Daoy (cell line): ENCODE measurements at regions not wholly inside any gene's neighbourhood (a gene's known extent, or its start where the extent isn't known, plus 50 kb on each side); places are given as distances from the start of the nearest gene placed in this dataset.
A peak's percentile ranks its signal among the peaks of the same experiment; 100 is the strongest.

Source experiments
- DNase-seq: peaks from one replicate; pipeline ENCODE4 v3.0.0-alpha.2; 2015; ENCODE audit warnings: low read depth

DNA sequence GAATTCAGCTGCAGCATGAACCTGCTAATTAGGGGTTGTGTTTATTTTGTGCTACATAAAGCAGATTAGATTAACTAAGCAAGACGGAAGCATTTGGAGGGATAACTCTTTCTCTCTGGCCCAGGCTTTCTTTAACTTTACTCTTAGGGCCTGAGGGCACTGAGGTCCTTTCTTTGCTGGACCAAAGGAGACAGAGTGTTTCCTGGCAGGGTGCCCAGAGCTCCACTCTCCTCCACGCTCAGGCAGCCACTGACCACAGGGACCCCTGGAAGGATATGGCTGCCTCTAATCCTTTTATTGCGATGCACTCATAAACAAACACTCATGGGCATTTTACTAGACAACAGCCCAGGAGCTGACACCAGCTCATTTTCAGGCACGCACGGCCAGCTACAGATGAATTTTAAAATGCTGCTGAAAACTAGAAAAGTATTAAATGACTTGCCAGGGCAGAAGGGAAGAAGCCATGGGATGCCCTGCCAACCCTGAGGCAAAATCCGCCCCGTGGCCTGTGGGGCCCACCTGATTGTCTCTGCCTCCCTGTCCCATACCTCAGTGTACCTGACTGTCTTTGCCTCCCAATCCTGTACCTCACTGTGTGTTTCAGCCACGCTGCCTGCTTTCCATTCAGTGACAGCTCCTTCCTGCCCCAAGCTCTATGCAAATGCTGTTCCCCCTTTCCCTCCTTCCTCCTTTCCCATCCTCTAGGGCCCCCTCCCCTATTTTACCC lies 192.6 kb upstream of the NAV2 start:
- DNase-seq, result no peak

DNA sequence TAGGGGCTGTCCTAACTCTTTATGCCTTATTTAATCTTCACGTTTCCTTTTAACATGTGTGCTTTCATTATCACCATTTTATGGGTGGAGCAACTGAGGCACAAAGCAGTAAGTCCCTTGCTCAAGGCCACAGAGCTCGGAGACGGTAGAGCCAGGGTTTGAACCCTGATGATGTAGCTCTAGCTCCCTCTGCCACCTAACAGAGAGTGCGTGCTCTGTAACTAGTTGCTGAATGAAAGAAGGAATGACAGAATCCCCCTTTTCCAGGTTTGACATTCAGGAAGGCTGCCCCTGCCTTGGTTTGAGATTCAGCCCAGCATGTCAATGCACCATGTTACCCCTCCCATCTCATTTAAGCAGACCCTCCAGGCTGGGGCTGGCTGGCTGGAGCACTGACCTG lies 193.3 kb upstream of the NAV2 start:
- no peak for DNase-seq

DNA sequence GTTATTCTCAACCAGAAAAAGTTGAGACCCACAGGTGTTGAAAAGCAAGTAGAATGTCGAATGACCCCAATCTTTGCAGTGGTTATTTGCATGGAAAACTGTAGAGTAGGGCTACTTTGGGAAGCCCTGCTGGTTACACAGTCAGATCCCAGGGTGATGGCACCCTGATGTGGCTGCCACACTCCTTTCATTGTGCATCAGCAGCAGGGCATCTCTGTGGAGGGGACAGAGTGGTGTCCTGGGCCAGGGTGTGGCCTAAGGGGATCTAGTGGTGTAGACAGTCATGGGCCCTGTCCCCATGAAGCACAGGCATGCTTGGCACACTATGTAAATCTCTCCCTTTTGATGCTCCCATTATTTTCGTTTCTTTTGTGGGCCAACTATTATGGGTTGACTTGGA lies 199.4 kb upstream of the NAV2 start:
- no peak for DNase-seq

DNA sequence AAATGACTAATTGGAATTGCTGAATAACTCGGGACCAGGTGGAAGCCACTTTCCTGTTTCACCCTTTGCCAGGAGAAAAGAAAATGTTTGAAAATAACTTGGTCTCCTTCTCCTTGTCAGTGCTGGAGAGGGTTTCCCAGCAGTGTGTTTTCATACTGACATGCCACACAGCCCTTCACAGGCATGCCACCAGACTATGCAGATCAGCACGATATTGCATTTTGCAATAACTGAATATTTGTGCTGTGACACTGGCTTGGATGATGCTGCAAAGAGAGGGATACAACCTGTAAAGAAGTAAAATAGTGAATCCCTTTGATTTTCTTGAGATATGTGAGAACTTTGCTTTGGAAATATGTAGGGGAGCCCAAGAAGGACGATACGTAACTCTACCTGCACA lies 200.0 kb upstream of the NAV2 start:
- DNase-seq, result no peak

DNA sequence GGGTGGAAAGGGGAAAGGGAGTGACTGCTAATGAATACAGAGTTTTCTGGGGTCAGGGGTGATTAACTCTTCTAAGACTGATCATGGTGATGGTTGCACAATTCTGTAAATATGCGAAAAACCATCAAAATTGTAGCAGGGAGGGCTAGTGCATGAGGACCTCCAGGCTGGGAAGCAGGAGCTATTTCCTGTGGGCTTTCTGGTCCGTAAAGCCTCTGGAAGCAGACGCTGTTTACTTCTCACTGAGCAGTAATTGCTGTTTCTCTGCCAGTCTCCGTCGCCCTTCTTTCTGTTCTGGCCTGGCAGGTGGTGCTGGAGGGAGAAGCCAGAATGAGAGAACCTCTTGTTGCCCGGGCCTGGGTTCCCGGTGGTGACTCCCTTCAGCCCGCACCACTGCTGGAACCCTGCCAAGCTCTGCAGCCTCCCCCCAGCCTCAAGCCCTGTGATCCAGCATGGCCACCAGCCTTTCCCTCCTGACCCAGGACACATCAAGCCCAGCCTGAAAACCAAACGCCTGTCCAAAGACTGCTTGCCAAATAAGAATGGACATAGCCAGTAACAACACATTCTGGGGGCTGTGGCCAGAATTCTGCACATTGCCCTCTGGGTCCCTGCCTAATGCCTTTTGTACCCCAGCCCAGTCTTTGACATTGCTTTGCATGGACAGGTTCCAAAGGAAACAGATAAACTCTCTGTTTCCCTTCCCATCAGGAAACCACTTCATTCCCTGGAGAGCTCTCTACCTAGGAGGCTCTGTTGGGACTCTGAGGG lies 201.0 kb upstream of the NAV2 start:
- peak; percentile 19 for DNase-seq

DNA sequence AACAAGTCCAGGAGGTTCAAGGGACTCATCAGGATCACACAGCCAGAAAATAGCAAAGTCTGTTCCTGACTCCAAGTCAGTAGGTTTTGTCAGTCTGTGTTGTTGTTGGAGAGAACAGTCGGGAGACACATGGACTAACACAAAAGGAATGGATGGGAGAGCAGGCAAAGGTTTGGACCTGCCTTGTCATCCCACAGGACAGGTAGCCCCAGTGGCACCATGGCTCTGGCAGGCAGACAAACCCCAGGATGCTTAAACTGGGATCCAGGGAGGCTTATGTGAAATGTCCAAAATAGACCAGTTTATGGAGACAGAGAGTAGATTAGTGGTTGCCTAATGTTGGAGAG lies 201.6 kb upstream of the NAV2 start:
- no peak for DNase-seq

DNA sequence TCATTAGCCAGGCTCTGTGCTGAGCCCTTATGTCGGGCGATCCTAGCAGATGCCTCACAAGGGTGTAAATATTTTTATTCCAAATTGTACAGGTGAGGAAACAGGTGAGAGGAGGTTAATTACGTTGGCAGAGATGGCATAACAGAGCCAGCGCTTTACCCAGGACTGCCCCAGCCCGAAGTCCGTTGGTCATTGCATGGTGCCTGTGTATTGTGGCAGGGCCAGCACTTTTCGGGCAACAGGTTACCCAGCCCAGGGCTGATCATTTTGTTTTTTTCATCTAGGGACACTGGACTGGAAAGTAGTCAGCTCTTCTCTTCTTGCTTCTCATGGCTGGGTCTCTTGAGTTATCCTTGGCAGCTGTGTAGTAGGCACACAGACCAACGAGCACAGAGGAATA lies 202.2 kb upstream of the NAV2 start:
- DNase-seq, result no peak

DNA sequence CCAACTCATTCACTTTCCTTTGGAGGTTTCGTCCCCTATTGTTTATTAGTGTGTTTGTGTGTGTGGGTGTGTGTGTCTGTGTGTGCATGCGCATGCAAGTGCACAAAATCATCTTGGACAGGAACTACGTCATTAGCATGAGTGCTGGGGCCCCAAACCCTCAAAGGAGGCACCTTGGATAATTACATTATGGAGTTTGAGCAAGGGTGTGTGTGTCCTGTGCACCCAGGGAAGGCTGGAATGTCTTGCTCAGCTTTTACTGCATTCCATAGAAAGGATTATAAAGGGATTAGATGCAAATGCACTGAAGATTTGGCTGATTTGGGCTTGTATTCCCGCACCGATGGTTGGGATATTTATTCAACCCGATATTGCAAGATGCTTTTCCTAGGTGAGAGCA lies 203.4 kb upstream of the NAV2 start:
- no peak for DNase-seq

DNA sequence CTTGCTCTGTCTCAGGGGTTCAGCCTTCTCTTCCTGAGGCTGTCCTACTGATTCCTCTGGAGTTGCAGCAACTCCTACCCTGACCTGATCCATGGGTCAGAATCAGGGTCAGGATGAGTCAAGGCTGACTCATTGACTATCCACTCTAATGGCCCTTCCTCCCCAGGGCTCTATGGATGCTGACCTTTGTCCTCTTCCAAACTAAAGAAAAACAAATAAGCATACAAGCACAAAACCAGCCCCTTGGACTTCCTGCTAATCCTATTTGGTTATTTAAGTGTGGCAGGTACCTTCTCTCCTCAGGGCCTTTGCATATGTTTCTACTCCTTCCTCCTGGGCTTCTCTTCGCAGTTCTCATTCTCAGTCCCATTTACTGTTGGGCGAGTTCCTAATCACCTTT lies 204.5 kb upstream of the NAV2 start:
- DNase-seq, result no peak

DNA sequence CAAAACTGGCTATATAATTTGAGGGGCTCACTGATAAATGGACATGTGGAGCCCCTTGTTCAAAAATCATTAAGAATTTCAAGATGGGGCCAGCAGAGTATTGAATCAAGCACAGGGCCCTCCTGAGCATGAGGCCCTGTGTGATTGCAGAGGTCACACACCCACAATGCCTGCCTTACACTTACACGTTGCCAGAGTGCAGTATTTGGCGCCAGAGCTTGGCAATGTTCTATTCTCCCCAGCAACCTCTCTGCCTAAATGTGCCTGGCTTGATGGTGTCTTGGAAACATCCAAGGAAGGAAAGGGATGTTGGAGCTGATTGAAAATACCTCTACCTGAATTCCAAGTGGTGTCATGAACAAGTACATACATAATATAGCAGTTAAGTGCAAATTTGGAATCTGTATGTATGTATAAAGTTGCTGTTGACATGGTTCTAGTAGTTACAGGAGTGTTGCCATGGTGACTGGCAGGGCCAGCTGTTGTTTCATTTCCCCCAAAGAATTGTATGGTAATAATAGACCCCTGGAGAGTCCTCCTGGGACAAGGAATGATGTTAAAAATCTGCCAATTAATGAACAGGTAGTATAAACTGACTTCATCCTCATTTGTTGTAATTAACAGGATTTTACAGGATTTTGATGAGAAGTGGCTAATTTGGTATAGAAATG lies 205.7 kb upstream of the NAV2 start:
- no peak for DNase-seq

DNA sequence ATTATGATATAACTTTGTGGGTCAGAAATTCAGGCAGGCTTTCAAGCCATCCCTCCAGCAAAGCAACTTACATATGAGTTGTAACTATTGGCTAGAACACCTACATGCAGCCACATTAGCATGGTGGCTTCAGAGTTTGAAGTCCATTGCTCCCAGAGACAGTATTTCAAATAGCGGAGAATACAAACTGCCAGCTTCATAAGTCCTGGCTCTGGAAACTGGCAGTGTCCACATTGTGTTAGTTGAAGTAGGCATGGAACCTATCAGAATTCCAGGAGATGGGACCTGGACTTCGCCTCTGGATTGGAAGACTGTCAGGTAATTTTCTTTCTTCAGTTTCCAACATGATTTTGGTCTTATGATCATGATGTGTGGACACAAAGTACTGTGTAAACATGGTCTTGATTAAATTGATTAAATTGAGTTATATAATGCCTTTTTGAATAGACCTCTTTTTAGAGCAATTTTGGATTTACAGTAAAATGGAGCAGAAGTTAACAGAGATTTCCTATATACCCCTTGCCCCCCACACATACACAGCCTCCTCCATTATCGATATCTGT lies 209.9 kb upstream of the NAV2 start:
- no peak for DNase-seq

DNA sequence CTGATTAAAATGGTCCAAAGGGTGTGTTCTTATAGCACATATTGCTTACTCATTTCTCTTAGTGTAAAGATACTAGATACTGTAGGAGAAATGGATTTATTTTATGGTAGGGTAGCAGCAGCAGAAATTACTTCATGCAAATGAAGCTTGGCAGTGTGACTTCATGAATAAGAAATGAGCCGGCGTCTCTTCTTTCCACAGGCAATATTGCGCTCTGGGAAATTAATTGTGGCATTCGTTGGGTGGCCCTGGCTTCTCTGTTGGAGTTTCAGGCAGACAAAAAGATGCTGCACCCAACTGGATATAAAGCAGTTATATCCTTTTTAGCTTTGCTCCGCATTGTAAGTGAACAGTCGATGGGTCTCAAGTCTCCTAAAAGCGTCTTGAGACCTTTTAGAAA lies 211.0 kb upstream of the NAV2 start:
- no peak for DNase-seq

DNA sequence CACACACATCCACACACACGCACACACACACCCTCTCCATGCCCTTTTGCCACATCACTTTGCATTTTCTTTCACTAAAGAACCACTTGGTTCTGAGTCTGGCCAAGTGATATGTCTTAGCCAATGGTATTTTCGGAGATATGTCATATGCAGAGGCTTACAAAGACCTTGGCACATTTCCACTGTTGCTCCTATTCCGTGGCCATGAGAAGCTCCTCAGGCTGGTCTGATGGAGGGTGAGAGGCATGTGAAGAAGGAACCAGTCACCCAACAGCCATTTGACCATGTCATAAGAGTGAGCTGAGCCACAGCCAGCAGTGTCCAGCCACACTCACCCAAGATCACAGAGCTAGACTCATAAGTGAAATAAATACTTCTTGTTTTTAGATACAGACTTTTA lies 212.6 kb upstream of the NAV2 start:
- no peak for DNase-seq

DNA sequence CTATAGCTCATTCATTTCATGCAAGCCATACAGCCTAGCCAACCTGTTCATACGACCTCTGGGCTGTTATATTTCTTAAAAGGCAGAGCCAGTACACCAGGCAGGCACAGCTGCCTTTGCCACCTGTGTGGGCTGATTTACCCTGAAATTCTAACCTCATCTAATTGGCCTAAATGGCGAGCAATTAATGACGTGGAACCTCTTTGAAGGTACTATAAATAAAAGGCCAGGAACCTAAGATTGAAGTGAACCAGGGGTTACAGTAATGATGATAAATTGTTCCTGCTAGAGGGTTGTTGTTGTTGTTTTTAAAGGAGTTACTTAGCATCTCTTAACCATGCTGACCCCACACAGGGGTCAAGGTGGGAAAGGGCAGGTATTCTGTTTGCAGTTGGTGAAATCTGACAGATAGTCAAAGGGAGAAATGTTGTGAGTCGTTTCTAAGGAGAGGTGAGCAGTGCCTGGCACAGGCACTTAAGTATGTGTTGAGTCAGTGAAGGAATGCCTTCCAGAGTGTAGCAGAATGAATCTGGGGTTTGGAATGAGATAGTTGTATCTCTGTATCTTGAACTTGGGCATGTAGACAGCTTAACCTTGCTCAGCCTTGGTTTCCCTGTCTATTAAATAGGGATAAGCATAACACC lies 213.5 kb upstream of the NAV2 start:
- no peak for DNase-seq

DNA sequence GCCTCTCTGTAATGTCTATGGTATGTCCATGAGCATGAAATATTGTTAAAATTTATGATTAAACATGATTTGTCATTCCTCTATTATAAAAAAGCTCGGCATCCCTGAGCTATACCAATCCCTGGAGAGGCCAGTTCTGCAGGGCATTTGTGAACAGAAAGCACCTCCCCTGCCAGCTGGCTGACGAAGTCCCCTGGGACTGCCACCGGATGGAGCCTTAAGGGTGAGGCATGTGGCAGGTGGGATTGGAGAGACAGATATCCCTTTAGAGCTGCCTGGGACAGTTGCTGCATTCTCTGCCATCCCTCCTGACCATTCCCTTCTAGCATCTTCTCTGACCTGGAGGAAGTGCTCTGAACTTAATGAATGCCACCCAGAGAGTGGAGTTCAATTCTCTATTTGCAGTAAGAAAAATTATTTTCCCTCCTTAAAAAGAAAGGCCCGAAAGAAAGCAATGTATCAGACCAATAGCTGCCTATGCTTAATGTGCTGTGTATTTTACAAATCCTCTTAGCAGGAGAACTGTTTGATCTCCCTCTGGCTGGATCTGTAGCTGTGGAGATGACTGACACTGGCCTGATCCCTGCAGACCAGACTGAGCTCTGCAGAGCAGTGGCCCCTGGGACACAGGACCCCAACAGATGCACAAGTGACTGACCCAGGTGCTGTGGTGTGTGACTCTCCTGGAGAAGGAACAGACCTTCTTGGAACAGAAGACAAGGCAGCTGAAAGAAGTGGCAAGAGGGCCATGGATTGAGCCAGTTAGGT lies 219.0 kb upstream of the NAV2 start:
- DNase-seq, result no peak

DNA sequence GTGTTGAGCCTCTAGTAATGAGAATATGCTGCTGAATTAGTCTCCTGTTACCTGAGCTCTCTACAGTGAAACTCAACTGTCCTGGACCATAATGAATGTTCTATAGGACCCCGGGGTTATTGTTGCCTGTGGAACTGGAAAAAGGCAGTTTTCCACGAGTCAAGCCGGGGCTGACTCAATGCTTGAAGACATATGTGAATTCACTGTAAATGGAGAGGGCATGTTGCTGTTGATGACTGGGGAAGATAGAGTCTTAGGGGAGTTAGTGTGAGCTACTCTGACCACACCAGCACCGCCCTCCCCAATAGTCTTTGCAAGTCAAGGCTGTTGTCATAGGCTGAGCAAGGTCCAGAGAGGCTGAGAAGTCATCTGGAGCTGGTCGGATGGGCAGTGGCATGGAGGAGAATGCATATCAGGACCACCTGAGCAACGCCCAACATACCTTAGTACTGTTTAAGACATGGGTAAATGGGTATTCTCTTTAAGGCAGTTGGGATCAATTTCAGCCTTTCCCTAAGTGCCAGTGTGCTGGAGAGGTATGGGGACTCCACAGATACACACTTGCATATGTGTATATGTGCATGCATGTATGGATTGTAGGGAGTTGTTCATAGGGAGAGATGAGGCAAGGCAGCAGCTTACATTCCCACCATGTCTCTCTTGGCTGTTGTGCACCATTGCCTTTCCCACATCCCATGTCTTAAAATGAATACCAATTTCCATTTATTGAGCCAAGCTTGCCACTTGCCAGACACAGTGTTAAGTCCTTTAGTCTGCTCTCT lies 230.1 kb upstream of the NAV2 start:
- no peak for DNase-seq

DNA sequence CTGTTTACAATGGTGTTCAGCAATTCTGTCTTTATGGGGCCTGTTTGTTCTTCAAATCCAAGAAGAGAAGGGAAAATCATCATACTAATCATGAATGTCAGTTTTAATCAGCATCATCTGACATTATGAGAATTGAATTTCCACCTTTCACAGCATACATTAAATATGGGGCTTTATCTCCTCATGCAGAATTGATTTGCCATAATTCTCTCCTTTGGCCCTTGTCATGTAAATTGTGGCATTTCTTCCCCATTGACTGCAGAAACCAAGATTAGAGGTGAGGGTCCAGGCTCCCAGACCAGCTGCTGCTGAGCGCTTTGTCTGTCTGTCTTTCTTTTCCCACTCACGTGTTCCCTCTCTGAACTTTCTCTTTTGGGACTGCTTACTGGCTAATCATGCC lies 232.1 kb upstream of the NAV2 start:
- DNase-seq, result no peak

DNA sequence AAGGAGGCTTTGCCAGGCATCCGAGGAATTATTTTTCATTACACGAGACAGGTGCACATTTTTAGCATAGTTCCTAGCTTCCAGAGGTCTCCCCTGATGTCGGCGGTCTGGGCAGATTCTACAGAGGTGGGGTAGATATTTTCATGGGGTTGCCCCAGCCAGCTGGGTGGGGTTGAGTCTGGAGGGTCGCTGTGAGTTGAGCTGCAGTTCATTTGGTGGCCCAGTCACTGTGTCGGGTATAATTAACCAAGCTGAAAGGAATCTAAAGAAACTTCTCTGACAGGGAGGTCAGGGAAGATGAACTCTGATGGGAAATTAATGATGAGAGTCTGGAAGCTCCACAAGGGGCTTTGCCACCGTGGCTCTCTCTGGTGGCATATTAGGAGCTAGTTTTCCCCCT lies 233.7 kb upstream of the NAV2 start:
- DNase-seq, result no peak

DNA sequence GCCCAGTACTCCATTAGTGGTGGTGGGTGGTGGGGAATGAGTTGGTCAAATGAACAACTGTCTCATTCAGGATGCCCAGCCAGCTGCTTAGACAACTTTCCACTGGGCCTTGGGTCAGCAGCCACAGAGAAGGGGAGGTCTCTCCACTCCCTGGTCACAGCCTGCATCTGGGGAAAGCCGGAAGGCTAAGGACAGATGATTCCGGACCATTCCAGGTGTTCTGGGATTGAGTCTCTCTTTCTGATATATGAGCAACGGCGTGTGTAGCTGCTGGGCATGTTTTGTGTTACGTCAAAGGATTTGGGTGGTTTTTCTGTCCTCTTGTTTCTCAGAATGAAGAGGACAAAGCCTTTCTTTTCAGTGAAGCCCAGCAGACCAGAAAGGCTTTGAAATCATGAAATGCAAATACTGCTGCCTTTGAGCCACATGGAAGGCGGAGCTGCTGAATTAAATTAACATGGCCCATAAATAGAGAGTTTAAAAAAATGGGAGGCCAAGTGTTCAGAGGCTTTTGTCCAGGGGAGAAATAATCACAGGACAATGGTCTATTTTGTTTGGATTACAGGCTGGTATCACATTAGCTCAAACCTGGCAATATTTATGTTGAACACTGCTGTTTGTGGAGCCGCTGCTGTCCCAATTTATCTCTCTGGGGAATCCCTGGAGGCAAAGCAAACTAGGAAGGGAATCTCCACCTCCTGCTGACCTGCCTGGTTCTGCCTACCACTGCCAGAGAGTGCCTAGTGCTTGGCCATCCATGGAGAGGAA lies 234.4 kb upstream of the E2F8 start:
- DNase-seq, result no peak

DNA sequence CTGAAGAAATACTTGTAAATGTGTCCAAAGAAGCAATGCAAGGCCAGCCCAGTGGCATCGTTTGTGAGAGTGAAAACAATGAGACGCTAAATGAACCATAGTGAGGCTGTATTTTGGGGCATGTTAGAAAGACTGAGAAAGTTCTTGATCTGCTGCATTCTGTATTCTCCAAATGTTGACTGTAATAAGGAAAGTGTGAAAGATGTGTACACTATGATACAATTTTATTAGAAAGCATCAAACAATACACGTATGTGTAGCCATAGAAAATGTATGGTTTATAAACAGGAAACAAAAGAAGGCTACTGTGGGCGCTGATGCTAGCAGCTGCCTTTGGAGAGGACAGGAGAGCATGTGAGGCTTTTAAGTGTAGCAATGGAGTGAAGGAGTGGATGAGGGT lies 233.5 kb upstream of the E2F8 start:
- no peak for DNase-seq
